ENCODE measurements at regions not wholly inside any gene's neighbourhood (a gene's known extent, or its start where the extent isn't known, plus 50 kb on each side); places are given as distances from the start of the nearest gene placed in this dataset.

DNA sequence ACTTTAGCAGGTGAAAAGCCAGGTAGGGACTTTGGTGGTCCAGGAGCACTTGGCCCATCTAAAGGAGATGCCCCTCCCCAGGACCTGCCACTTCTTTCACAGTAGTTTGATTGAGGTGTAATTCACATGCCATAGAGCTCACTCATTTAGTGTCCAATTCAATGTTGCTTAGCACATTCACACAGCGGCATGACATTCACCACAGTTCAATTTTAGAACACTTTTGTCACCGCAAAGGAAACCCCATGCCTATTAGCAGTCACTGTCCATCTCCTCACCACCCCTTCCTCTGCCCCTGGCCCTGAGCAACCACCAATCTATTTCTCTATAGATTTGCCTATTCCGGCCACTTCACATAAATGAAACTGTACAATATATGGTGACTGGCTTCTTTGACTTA is 211.6 kb upstream of the ZMIZ1 start:
- TF ChIP-seq, protein P1, sequence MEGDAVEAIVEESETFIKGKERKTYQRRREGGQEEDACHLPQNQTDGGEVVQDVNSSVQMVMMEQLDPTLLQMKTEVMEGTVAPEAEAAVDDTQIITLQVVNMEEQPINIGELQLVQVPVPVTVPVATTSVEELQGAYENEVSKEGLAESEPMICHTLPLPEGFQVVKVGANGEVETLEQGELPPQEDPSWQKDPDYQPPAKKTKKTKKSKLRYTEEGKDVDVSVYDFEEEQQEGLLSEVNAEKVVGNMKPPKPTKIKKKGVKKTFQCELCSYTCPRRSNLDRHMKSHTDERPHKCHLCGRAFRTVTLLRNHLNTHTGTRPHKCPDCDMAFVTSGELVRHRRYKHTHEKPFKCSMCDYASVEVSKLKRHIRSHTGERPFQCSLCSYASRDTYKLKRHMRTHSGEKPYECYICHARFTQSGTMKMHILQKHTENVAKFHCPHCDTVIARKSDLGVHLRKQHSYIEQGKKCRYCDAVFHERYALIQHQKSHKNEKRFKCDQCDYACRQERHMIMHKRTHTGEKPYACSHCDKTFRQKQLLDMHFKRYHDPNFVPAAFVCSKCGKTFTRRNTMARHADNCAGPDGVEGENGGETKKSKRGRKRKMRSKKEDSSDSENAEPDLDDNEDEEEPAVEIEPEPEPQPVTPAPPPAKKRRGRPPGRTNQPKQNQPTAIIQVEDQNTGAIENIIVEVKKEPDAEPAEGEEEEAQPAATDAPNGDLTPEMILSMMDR (IDR thresholded peaks at IDR 0.05): no peak
- no peak for TF ChIP-seq EZH2 (IDR thresholded peaks at IDR 0.05; ENCODE audit: borderline replicate concordance, insufficient read depth, low read depth, low read length, poor library complexity, severe bottlenecking)
